GM12874 (cell line): ENCODE measurements at regions not wholly inside any gene's neighbourhood (a gene's known extent, or its start where the extent isn't known, plus 50 kb on each side); places are given as distances from the start of the nearest gene placed in this dataset.

Experiments
- TF ChIP-seq, protein P1 (sequence below): IDR thresholded peaks from 2 replicates; pipeline ENCODE4 v1.5.1; 2011; ENCODE audit warnings: low read depth, mild to moderate bottlenecking, control low read depth, low read length, moderate library complexity; ENCODE audit not compliant: insufficient read depth

DNA sequence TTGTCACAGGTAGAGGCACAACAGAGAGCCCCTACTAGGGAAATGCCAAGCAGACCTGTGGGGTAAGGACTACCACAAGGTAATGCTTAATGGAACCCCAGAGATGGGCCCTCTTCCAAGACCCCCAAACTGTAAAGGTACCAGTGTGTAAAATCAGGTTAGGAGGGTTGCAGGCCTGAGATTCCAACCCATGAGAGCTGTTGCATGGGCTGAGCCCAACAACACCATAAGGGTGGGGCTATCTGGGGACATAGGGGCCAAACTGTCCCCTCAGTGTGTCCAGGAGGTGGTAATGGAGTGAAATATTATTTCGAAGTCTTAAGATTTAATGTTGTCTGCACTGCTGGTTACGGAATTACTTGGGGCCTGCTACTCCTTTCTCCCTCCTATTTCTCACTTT, 620.2 kb downstream of the ETNK1 start:
- TF ChIP-seq, protein P1, sequence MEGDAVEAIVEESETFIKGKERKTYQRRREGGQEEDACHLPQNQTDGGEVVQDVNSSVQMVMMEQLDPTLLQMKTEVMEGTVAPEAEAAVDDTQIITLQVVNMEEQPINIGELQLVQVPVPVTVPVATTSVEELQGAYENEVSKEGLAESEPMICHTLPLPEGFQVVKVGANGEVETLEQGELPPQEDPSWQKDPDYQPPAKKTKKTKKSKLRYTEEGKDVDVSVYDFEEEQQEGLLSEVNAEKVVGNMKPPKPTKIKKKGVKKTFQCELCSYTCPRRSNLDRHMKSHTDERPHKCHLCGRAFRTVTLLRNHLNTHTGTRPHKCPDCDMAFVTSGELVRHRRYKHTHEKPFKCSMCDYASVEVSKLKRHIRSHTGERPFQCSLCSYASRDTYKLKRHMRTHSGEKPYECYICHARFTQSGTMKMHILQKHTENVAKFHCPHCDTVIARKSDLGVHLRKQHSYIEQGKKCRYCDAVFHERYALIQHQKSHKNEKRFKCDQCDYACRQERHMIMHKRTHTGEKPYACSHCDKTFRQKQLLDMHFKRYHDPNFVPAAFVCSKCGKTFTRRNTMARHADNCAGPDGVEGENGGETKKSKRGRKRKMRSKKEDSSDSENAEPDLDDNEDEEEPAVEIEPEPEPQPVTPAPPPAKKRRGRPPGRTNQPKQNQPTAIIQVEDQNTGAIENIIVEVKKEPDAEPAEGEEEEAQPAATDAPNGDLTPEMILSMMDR = no peak

DNA sequence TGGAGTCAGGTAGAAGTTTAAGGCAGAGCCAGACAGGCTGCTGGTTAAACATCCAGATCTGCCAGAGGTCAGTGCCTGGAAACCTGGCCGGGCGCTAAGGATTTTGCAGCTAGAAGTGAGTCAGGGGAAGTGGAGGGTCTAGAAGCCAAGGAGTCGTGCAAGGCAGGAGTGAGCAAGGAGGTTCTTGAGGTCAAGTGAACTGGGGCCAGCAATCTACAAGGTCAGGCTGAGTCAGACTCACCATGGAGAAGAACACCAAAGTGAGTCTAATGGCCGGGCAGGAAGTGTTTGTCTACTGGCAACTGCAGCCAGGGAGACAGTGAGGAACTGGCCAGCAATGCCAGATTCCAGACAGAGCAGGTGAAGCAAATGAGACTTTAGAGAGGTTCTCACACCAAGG, 628.2 kb downstream of the ETNK1 start:
- TF ChIP-seq, protein P1 = no peak

DNA sequence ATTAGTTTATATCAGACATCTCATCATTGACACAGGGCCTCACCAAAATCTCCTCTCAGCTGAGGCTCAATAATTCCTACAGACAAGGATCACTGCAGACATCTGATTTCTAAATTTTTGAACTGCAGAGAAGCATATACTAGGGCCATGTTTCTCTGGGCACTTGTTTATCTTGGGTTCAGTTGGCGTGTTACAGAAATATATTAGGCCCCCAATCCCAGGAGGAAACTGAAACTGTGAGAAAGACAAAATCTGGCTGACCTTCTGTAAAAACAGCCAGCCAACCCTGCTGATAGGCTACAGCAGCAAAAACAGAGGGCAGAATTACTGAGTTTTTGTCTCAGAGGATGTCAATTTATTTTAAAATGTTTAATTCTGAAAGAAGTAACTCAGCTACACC, 634.6 kb downstream of the ETNK1 start:
- TF ChIP-seq, protein P1 = no peak

DNA sequence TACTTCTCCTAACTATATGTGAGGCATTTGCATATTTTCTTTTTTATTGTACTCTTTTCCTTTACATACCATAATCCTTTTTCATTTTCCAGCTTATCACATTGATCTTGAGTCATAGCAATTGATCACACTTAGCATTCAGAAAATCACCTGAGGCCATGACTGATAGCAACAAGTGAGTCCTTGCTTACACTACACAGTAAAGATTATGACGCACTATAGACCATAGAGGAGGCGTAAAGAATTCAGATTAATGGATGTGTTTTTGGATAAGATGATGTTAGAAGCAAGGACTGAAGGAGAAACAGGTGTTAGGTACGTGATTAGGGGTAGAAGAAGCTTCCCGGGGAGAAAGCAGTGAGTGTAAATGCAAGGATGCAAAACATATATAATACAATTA, 637.7 kb downstream of the ETNK1 start:
- TF ChIP-seq, protein P1 = no peak

DNA sequence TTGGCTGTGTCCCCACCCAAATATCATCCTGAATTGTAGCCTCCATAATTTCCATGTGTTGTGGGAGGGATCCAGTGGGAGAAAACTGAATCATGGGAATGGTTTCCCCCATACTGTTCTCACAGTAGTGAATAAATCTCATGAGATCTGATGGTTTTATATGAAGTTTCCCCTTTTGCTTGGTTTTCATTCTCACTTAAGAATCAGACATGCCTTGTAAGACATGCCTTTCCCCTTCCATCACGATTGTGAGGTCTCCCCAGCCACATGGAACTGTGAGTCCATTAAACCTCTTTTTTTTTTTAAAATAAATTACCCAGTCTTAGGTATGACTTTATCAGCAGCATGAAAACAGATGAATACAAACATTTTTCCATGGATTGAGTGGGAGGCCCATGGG, 652.9 kb downstream of the ETNK1 start:
- TF ChIP-seq, protein P1 = no peak

DNA sequence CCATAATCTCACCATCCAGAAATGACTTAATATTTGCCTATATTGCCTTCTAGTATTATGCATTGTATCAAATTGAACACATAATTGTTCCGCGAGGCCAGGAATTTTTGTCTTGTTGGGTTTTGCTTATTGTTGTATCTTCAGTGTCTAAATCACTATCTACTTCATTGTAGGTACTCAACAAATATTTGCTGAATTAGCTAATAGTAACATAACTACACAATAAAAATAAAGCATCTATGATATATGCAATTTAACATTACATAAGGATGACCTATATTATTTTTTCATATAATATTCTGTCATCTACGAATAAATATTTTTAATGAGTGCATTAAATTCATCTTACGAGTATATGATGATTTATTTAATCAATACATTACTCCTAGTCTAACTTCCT, 656.3 kb downstream of the ETNK1 start:
- TF ChIP-seq, protein P1 = no peak

DNA sequence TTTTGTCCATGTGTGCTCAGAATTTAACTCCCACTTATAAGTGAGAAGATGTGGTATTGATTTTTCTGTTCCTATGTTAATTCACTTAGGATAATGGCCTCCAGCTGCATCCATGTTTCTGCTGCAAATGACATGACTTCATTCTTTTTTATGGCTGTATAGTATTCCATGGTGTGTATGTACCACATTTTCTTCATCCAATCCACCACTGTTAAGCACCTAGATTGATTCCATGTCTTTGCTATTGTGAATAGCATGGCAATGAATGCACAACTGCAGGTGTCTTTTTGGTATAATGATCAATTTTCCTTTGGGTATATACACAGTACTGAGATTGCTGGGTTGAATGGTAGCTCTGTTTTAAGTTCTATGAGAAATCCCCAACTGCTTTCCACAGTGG, 657.7 kb downstream of the ETNK1 start:
- TF ChIP-seq, protein P1 = no peak
